Hypothalamus (tissue), 51 donors: ENCODE measurements at regions not wholly inside any gene's neighbourhood (a gene's known extent, or its start where the extent isn't known, plus 50 kb on each side); places are given as distances from the start of the nearest gene placed in this dataset.

Source experiments
- DNase-seq, 51 donors: peaks; one replicate each; lab custom pipeline; 2025; lab: John Stamatoyannopoulos, UW

GRCh38 chr16:51755577-51756355 lies 604.7 kb upstream of the SALL1 start:
- DNase-seq: no peak

GRCh38 chr16:51755039-51755501 lies 604.0 kb upstream of the SALL1 start:
- DNase-seq: no peak

DNA sequence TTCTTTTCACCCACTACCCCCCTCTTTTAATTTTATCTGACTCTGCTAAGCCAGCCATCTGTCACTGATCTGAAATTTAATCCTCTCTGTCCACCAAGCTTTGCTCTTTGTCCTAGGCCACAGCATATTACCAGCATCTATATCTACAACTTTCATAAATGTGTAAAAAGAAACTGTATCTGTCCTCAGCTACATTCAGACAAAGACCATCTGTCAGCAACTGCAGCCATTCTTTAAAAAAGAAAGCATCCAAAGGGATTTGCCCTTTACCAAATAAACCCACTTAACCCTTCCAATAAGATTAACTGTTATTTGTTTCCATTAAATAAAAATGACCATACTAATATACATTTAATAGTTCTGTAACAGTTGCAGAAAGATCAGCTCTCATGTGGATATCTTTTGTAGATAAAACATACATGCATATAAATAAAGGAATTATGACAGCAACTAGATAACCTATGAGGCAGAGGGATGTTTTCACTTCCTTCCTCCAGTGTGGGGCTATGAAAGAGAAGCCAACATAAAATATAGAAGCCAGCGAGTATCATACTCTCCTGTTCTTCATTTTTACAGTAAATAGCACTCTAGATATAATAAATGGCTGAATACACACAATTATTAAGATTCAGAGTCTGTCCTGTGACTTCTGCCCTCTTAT lies 602.5 kb upstream of the SALL1 start:
- no peak for DNase-seq

DNA sequence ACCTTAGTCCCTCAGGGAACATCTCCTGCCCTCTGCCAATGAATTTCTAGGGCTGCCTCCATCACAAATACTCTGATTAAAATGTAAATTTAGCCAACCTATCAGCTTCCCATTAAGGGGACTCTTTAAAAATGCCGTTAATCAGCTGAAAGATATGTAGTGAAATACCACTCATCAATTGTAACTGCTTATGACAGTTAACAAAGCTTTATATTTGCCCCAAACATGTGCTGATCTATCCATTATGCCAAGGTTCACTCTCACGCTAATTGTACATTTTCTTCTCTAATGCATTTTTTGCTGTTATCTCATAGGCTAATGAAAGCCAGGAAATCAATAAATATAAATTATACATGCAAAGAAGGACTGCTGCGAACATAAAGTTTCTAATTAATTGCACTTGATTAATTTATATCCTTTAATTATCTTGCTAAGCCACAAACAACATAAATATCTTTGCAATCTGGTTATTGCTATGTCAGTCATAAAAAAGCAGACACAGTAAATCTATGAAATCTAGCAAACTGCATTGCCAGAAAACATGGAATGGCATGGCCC lies 601.4 kb upstream of the SALL1 start:
- DNase-seq: no peak

- no peak for DNase-seq
These were observed 596.3 kb upstream of the SALL1 start for GRCh38 chr16:51747329-51747728.

- DNase-seq: no peak
These were observed 583.1 kb upstream of the SALL1 start for GRCh38 chr16:51734220-51734619.

GRCh38 chr16:51733181-51733580 lies 582.1 kb upstream of the SALL1 start:
- DNase-seq: no peak

- no peak for DNase-seq
These were observed 580.1 kb upstream of the SALL1 start for GRCh38 chr16:51731160-51731559.

- no peak for DNase-seq
These were observed 572.1 kb upstream of the SALL1 start for GRCh38 chr16:51723036-51723724.

GRCh38 chr16:51722467-51722866 lies 571.4 kb upstream of the SALL1 start:
- no peak for DNase-seq

GRCh38 chr16:51719376-51719775 lies 568.3 kb upstream of the SALL1 start:
- DNase-seq: no peak

- DNase-seq: no peak
These were observed 565.1 kb upstream of the SALL1 start for GRCh38 chr16:51716195-51716594.

- no peak for DNase-seq
These were observed 562.4 kb upstream of the SALL1 start for GRCh38 chr16:51713502-51713901.

- DNase-seq: no peak
These were observed 560.0 kb upstream of the SALL1 start for GRCh38 chr16:51710905-51711563.

DNA sequence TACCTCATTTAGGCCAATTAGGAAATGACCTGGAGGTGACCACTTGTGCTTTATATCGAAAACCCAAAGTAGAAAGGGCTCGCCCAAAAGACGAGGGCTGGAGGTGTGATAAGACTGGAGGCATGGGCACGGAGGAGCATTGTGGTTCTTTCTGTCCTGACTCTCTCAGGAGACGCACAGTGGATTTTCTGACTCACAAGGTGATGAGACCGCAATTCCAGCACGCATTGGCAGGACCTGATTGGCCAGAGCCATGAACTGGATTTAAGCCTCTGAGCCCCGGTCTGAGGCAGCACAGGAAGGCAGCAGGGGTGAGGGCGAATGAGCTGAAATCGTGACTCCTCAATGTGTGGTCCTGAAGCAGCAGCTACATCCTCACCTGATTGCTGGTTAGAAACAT lies 559.1 kb upstream of the SALL1 start:
- DNase-seq: no peak

- no peak for DNase-seq
These were observed 557.8 kb upstream of the SALL1 start for GRCh38 chr16:51708861-51709260.

- DNase-seq: no peak
These were observed 556.6 kb upstream of the SALL1 start for GRCh38 chr16:51707666-51708065.

DNA sequence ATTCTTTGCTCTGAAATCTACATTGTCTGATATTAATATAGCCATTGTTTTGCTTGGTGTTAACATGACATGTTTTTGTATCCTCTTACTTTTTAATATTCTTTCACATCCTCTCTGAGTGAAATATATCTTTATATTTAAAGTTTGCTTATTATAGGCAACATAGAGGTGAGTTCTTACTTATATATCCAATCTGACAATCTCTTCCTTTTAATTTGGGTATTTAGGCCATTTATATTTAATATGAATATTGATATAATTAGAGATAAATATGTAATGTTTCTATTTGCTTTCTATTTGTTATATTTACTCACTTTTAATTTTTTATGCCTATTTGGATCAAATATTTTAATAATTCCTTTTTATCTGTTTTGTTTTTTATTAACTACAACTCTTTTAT lies 554.1 kb upstream of the SALL1 start:
- no peak for DNase-seq

GRCh38 chr16:51701025-51701424 lies 550.0 kb upstream of the SALL1 start:
- DNase-seq: no peak

DNA sequence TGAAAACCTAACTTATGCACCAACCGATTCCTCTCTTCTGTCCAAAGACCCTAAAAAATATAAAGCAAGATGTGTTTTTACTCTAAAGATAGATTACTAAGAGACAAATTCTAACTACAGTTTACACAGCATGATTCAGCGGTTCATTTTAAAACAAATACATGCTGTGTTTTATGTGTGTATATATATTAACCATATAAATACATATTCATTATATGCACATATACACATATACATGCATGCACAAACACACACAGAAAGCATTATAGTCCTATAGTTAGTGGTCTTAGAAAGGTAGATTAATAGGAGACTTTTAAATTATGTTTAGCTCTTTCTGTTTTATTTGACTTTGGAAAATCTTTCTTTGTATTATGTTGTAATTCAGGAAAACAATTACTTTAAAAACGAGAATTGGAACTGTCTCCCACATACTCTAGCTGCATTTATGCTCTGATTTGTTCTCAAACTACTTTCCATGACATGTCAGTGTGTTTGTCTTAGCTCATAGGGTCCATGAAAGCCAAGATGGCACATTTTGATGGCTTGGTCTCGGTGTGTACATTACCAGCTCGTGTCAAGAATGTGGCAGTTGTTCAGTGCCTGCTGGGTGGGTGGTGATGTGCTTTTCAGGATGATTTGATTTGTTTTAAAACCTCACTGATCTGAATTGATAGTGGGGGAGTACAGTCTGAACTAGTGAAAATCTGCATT lies 548.8 kb upstream of the SALL1 start:
- DNase-seq: no peak
